ENCODE measurements at regions not wholly inside any gene's neighbourhood (a gene's known extent, or its start where the extent isn't known, plus 50 kb on each side); places are given as distances from the start of the nearest gene placed in this dataset.

- Histone ChIP-seq H3K4me3 (no peak overlapping the region), H3K27ac (no peak overlapping the region), H3K4me1 (replicated peaks in 1 of 2) (peaks cover 22 to 28% of the 10 kb centered on the region in 2 donors)
- ATAC-seq (replicated peaks in 6 of 8): no peak
- 80 to 100% (median 92%) methylated on average over 1 to 7 of the region's 8 CpGs; no CpG with 5 or more reads in 6 of the 10 experiments for WGBS, 10 experiments
- in situ Hi-C loops (cut with MboI; ENCODE audit: low pct_unique_long_range_greater_than_20kb in 2 of 9, low sequenced_read_pairs in 9 of 9, unreplicated experiment in 9 of 9): no loop called here
Observed at GRCh38 chr22:26797910-26798309, 140.5 kb downstream of the MIAT start.

- WGBS, 10 experiments: 0 to 100% (median 72%) methylated on average over 1 to 7 of the region's 19 CpGs; no CpG with 5 or more reads in 2 of the 10 experiments
- Histone ChIP-seq H3K27ac (no peak overlapping the region), H3K4me3 (no peak overlapping the region), H3K4me1 (replicated peaks in 1 of 2) (peaks cover 22 to 28% of the 10 kb centered on the region in 2 donors)
- in situ Hi-C loops (cut with MboI; ENCODE audit: low pct_unique_long_range_greater_than_20kb in 2 of 9, low sequenced_read_pairs in 9 of 9, unreplicated experiment in 9 of 9): no loop called here
- ATAC-seq (replicated peaks in 6 of 8): peak in 4 of 8 experiments; percentile 29 to 62 (median 32)
Observed at GRCh38 chr22:26798462-26799065, 141.2 kb downstream of the MIAT start.

- ATAC-seq (replicated peaks in 6 of 8): peak; percentile 47 to 96 (median 77)
- Histone ChIP-seq H3K4me3 (no peak overlapping the region), H3K4me1 (replicated peaks in 1 of 2) (peaks cover 26 to 30% of the 10 kb centered on the region in 2 donors), H3K27ac (no peak overlapping the region)
- 3 to 20% (median 12%) methylated on average over 1 to 6 of the region's 7 CpGs; no CpG with 5 or more reads in 4 of the 10 experiments for WGBS, 10 experiments
- in situ Hi-C loops (cut with MboI; ENCODE audit: low pct_unique_long_range_greater_than_20kb in 2 of 9, low sequenced_read_pairs in 9 of 9, unreplicated experiment in 9 of 9): no loop called here
Observed at GRCh38 chr22:26800858-26801257, 143.5 kb downstream of the MIAT start.

- WGBS, 10 experiments: 83 to 100% (median 89%) methylated on average over 1 of the region's 1 CpG; no CpG with 5 or more reads in 6 of the 10 experiments
- in situ Hi-C loops (cut with MboI; ENCODE audit: low pct_unique_long_range_greater_than_20kb in 2 of 9, low sequenced_read_pairs in 9 of 9, unreplicated experiment in 9 of 9): no loop called here
- no peak for ATAC-seq (replicated peaks in 6 of 8)
- Histone ChIP-seq H3K27ac (no peak overlapping the region), H3K4me1 (replicated peaks in 1 of 2) (peaks cover 26% of the 10 kb centered on the region in 2 donors), H3K4me3 (no peak overlapping the region)
Observed at GRCh38 chr22:26801449-26801848, 144.1 kb downstream of the MIAT start.

GRCh38 chr22:26804315-26804714, 146.9 kb downstream of the MIAT start:
- in situ Hi-C loops (cut with MboI; ENCODE audit: low pct_unique_long_range_greater_than_20kb in 2 of 9, low sequenced_read_pairs in 9 of 9, unreplicated experiment in 9 of 9): no loop called here
- ATAC-seq (replicated peaks in 6 of 8): no peak
- H3K4me3 ChIP-seq: no peak overlapping the region
- WGBS, 10 experiments: 65 to 100% (median 100%) methylated on average over 1 to 2 of the region's 4 CpGs; no CpG with 5 or more reads in 5 of the 10 experiments
- H3K27ac ChIP-seq: no peak overlapping the region
- peaks cover 20 to 21% of the 10 kb centered on the region in 2 donors for H3K4me1 ChIP-seq (replicated peaks in 1 of 2)

GRCh38 chr22:26804911-26805539, 147.6 kb downstream of the MIAT start:
- 0 to 79% (median 26%) methylated on average over 1 to 4 of the region's 12 CpGs; no CpG with 5 or more reads in 2 of the 10 experiments for WGBS, 10 experiments
- Histone ChIP-seq H3K4me1 (replicated peaks in 1 of 2) (peaks cover 18 to 27% of the 10 kb centered on the region in 2 donors), H3K4me3 (no peak overlapping the region), H3K27ac (no peak overlapping the region)
- ATAC-seq (replicated peaks in 6 of 8): peak in 3 of 8 experiments; percentile 11 to 52 (median 26)
- in situ Hi-C loops (cut with MboI; ENCODE audit: low pct_unique_long_range_greater_than_20kb in 2 of 9, low sequenced_read_pairs in 9 of 9, unreplicated experiment in 9 of 9): no loop called here

- ATAC-seq (replicated peaks in 6 of 8): peak in 3 of 8 experiments; percentile 3 to 47 (median 43)
- no peak overlapping the region for H3K27ac ChIP-seq
- peaks cover 19 to 33% of the 10 kb centered on the region in 2 donors for H3K4me1 ChIP-seq (replicated peaks in 1 of 2)
- in situ Hi-C loops (cut with MboI; ENCODE audit: low pct_unique_long_range_greater_than_20kb in 2 of 9, low sequenced_read_pairs in 9 of 9, unreplicated experiment in 9 of 9): no loop called here
- no peak overlapping the region for H3K4me3 ChIP-seq
- WGBS, 10 experiments: 28 to 100% (median 69%) methylated on average over 1 to 5 of the region's 14 CpGs; no CpG with 5 or more reads in 2 of the 10 experiments
Observed at GRCh38 chr22:26806445-26807175, 149.2 kb downstream of the MIAT start.

GRCh38 chr22:26811647-26811992, 154.2 kb downstream of the MIAT start:
- WGBS, 10 experiments: 72 to 100% (median 89%) methylated on average over 1 to 4 of the region's 4 CpGs; no CpG with 5 or more reads in 3 of the 10 experiments
- peak in 2 of 8 experiments; percentile 3 to 4 for ATAC-seq (replicated peaks in 6 of 8)
- Histone ChIP-seq H3K27ac (no peak overlapping the region), H3K4me3 (no peak overlapping the region), H3K4me1 (replicated peaks in 1 of 2) (peaks cover 13 to 34% of the 10 kb centered on the region in 2 donors)
- in situ Hi-C loops (cut with MboI; ENCODE audit: low pct_unique_long_range_greater_than_20kb in 2 of 9, low sequenced_read_pairs in 9 of 9, unreplicated experiment in 9 of 9): no loop called here

GRCh38 chr22:26812731-26813130, 155.3 kb downstream of the MIAT start:
- no peak for ATAC-seq (replicated peaks in 6 of 8)
- Histone ChIP-seq H3K4me1 (replicated peaks in 1 of 2) (peaks cover 12 to 31% of the 10 kb centered on the region in 2 donors), H3K27ac (no peak overlapping the region), H3K4me3 (no peak overlapping the region)
- in situ Hi-C loops (cut with MboI; ENCODE audit: low pct_unique_long_range_greater_than_20kb in 2 of 9, low sequenced_read_pairs in 9 of 9, unreplicated experiment in 9 of 9): no loop called here

GRCh38 chr22:26816726-26817125, 159.3 kb downstream of the MIAT start:
- Histone ChIP-seq H3K4me1 (replicated peaks in 1 of 2) (peaks cover under 1 to 6% of the 10 kb centered on the region in 2 donors), H3K4me3 (no peak overlapping the region), H3K27ac (no peak overlapping the region)
- WGBS, 10 experiments: 50 to 100% (median 78%) methylated on average over 1 to 4 of the region's 4 CpGs
- in situ Hi-C loops (cut with MboI; ENCODE audit: low pct_unique_long_range_greater_than_20kb in 2 of 9, low sequenced_read_pairs in 9 of 9, unreplicated experiment in 9 of 9): no loop called here
- no peak for ATAC-seq (replicated peaks in 6 of 8)

GRCh38 chr22:26817926-26818325, 160.5 kb downstream of the MIAT start:
- H3K27ac ChIP-seq: no peak overlapping the region
- H3K4me1 ChIP-seq (replicated peaks in 1 of 2): peaks cover 0 to 6% of the 10 kb centered on the region in 2 donors
- H3K4me3 ChIP-seq: no peak overlapping the region
- WGBS, 10 experiments: 48 to 86% (median 53%) methylated on average over 1 to 3 of the region's 4 CpGs; no CpG with 5 or more reads in 6 of the 10 experiments
- in situ Hi-C loops (cut with MboI; ENCODE audit: low pct_unique_long_range_greater_than_20kb in 2 of 9, low sequenced_read_pairs in 9 of 9, unreplicated experiment in 9 of 9): no loop called here
- no peak for ATAC-seq (replicated peaks in 6 of 8)

- ATAC-seq (replicated peaks in 6 of 8): no peak
- in situ Hi-C loops (cut with MboI; ENCODE audit: low pct_unique_long_range_greater_than_20kb in 2 of 9, low sequenced_read_pairs in 9 of 9, unreplicated experiment in 9 of 9): no loop called here
- 30 to 71% methylated on average over 2 of the region's 4 CpGs; no CpG with 5 or more reads in 8 of the 10 experiments for WGBS, 10 experiments
- Histone ChIP-seq H3K4me3 (no peak overlapping the region), H3K27ac (no peak overlapping the region), H3K4me1 (replicated peaks in 1 of 2) (peaks cover 0 to 8% of the 10 kb centered on the region in 2 donors)
Observed at GRCh38 chr22:26821854-26822253, 164.5 kb downstream of the MIAT start.

GRCh38 chr22:26822313-26822712, 164.9 kb downstream of the MIAT start:
- in situ Hi-C loops (cut with MboI; ENCODE audit: low pct_unique_long_range_greater_than_20kb in 2 of 9, low sequenced_read_pairs in 9 of 9, unreplicated experiment in 9 of 9): no loop called here
- H3K27ac ChIP-seq: no peak overlapping the region
- peak in 5 of 8 experiments; percentile 21 to 39 (median 26) for ATAC-seq (replicated peaks in 6 of 8)
- no peak overlapping the region for H3K4me3 ChIP-seq
- WGBS, 10 experiments: 0 to 100% (median 72%) methylated on average over 1 to 2 of the region's 2 CpGs; no CpG with 5 or more reads in 4 of the 10 experiments
- peaks cover 0 to 13% of the 10 kb centered on the region in 2 donors for H3K4me1 ChIP-seq (replicated peaks in 1 of 2)

Measured in motor neuron (in vitro differentiated cells).